Embryonic facial prominence (tissue), 1 donor: ENCODE measurements at regions not wholly inside any gene's neighbourhood (a gene's known extent, or its start where the extent isn't known, plus 50 kb on each side); places are given as distances from the start of the nearest gene placed in this dataset.

ENCODE experiments used
- DNase-seq: peaks from one replicate; pipeline ENCODE4 v3.0.0-alpha.2; 2016; ENCODE audit errors: extremely low spot score

- no peak for DNase-seq
These were observed 209.8 kb downstream of the BMP7 start for GRCh38 chr20:57056651-57057050.

DNA sequence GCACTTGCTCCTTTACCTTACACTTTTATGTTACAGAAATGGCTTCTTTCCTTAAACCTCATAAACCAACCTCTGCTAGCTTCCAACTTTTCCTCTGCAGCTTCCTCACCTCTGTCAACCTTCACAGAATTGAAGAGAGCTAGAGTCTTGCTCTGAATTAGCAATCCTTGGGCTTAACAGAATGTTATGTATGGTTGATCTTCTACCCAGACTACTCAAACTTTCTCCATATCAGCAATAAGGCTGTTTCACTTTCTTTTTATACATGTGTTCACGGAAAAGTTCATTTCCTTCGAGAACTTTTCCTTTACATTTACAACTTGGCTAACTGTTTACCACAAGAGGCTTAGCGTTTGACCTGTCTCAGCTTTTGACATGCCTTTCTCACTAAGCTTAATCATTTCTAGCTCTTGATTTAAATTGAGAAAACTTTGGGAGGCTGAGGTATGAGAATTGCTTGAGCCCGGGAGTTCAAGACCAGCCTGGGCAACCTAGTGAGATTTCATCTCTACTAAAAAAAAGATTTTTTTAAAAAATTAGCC is 207.3 kb downstream of the BMP7 start:
- DNase-seq, result no peak

- DNase-seq, result no peak
These were observed 205.9 kb downstream of the BMP7 start for GRCh38 chr20:57060407-57061050.

GRCh38 chr20:57061051-57061900 is 205.2 kb downstream of the BMP7 start:
- DNase-seq, result peak; percentile 32

DNA sequence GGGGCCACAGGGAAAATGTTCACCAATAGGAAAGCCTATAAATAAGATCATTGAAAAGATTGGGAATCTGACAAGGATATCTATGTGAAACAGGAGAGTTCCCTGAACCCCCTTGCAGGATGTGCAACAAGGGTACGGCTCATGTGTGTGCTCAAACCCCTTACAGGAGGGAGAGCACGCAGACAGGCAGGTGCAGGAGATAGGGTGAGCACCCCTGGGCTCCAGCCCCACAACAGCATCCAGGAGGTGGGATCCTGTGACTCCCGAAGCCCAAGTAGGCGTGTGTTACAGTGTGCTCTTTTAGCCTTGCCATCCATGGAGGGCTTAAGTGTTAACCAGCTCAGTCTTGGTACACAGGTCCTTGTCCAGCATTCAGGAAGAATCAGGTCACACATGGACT is 204.2 kb downstream of the BMP7 start:
- no peak for DNase-seq

DNA sequence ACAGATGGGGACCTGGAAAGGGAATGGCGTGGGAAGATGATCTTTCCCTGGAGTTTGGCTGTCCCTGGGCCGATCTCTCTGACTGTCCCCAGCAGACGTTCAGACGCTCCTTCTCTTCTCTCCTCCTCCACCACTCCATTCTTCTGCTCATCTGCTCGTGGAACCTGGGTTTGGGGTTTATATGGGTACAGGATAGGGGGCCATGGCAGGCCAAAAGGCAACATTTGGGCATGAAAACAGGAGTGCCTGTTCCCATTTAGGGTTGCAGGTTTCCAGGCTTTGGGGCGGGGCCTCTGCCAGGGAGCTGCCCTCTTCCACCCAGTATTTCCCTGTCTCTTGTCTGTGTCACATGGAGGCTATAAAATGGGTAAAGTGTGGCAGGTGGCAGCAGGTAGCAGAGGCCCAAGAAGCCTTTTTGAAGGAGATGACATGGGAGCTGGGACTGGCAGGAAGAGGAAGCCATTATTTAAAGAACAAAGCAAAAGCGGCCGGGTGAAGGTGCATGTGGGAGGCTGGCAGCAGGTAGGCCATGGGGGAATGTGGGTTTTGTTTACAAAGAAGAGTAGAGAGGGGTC is 203.7 kb downstream of the BMP7 start:
- no peak for DNase-seq

DNA sequence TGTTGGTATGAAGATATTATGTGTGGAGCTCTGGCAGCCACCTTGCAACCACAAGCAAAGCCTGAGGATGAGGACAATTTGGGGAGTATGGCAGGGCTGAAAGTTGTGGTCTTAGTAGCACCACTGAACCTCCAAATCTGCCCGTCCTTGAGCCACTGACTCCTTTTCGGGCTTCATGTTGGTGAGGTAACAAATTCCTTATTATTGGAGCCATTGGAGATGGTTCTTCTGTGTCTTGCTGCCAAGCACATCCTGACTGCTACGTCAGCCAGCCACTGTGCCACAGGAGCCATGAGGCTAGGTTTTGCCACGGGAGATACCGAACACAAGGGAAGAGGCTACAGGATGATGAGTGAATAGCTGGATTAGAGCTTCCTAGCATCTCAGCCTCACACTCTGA is 201.6 kb downstream of the BMP7 start:
- DNase-seq, result no peak

DNA sequence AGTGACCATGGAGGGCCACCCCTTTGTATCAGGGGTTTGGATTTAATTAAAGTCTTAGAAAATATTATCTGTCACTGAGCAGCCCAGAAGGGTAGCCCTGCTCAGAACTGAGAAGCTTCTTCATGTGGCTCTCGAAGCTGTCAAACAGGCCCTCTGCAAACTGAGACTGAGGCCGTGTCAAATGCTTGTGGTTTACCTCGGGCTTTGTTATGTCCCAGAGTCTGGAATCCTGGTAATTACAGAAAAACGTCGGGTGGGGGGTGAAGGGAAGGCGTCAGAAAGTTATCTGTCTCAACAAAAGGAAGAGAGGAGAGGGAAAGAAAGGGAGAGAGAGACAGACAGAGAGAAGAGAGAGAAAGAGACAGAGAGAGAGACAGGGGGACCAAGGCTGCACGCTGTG is 200.8 kb downstream of the BMP7 start:
- DNase-seq, result no peak

DNA sequence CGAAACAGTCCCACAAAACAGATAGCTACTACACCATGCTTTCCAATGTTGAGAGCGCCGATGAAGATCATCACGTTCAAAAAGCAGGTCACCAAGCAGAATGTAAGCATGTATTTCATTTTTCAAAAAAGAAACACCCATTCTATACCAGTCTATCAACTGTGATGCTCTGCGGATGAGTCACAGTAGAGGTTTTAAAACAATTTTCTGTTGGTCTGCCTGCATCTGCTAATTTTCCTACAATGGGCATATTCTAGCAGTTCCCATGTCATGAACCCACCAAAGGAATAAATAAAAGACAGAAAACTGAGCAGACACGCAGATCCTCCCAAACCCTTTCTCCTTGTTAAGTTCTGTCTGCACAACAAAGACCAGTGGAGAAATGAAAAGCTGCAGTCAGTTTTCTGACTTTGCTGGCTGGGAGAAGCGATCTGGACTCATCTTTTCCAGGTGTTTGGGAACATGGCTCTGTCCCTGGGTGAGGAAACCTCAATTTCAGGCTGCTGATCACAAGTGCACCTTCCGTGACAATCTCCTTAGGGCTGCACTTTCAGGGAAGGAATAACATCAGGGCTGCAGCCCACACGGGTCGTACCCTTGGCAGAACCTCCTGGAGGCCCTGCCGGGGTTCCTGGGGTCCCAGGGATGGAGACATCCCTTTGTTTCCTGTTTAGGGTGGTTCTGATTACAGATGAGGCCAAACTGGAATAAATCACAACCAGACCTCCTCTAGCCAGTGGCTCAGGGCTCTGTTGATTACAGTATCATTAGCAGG is 200.1 kb downstream of the BMP7 start:
- DNase-seq, result no peak

DNA sequence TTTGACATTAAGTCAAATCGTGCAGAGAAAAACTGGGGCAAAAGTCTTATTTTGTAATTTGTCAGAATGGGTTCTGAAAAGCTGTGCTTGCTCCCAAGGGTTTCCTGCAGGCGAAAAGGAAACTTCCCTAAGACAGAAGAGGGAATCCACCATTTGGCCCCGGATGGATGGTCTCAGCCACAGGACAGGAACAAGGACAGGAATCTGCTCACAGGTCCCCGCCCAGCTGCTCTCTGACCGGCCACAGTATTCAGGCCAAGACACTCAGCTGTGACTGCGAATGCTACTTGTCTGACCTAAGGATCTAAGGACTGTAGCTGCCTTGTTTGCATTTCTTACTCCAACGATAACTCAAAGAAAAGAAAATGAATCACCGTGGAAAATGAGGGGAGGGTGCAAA is 197.0 kb downstream of the BMP7 start:
- no peak for DNase-seq

- no peak for DNase-seq
These were observed 196.1 kb downstream of the BMP7 start for GRCh38 chr20:57070296-57070695.

- no peak for DNase-seq
These were observed 195.1 kb downstream of the BMP7 start for GRCh38 chr20:57071283-57071731.

GRCh38 chr20:57071954-57072583 is 194.4 kb downstream of the BMP7 start:
- DNase-seq, result no peak

DNA sequence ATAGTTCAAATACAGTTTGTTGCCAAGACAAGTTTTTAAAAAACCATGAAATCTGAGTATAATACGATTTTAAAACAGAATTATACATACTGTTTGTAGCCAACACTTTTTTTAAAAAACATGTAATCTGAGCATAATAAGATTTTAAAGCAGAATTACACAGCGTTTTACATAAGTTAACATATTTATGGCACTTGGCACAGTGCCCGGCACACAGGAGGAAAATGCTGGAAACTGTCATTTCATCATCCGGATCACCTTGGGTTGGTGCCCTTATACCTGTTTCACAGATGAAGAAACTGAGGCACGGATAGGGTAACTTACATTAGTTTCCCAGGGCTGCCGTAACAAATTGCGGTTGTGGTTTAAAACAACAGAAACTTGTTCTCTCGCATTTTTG is 193.0 kb downstream of the BMP7 start:
- no peak for DNase-seq

DNA sequence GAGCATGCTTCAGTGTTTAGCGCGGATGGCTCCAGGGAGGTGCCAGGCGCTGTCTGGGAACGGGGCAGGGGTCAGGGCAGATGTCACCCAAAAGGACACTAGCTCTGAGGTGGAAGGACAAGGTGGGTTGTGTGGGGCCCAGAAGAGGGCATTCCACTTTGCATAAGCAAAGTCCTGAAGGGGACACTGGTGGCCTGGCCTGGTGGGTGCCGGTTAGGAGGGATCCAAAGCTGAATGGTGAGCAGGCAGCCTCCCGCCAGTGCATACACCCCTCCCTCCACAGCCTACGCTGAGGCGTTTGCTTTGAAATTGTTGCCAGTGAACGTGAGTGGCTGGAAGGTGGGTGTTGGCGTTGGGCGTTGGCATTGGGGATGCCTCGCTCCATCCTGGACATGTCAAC is 192.1 kb downstream of the BMP7 start:
- no peak for DNase-seq

- no peak for DNase-seq
These were observed 191.3 kb downstream of the BMP7 start for GRCh38 chr20:57075181-57075580.

DNA sequence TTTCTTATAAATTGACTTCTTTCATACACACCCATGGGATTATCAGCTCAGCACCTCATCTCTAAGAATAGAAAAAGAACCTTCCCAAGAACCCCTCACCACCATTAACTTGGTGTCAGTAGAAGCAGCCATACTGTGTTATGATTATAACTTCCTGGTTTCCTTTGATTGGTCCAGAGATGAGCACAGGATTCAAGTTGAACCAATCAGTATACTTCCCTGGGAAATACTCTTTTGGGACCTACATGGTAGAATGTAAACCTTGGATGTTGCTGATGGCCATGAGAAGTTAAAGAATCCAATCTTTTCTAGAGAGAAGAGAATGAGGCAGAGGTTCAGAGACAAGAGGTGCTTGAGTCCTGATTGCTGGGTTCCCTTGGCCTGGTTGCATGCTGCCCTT is 190.8 kb downstream of the BMP7 start:
- DNase-seq, result no peak

DNA sequence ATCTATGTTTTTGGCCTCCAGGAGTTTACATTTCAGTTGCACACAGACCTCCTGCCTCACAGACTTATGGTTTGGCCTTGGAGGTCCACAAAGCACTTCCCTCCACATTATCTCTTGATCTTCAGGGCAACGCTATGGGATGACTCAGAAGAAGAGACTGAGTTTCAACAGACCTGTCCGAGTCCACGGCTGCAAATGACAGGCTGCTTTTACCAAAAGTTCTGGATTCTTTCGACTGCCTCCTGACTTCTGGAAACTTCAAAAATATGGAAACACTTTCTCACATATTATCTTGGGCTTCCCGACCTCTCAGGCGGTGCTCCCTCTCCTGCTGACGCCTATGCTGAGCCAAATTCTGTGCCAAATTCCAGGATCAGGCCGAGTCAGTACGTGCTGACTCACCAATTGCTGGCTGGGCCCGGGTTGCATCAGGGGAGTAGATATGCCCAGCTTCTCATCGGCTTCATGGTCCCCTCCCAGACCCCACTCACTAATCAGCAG is 190.2 kb downstream of the BMP7 start:
- no peak for DNase-seq

DNA sequence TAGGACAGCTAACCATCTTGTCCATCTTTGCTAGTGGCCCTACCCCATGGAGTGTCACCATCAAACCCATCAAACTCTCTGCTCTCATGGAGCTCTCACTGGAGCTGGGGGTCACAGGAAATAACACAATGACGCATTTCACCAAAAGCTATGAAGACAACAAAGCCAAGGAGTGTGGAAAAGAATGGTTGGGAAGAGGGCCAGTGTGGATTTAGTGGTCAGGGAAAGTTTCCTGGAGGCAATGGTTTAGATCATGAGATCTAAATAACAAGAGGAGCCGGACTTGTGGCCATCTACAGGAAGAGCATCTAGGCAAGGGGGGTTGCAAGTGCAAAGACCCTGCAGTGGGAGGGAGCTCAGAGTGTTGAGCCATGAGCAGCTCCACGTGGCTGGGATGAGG is 189.5 kb downstream of the BMP7 start:
- DNase-seq, result no peak

GRCh38 chr20:57078116-57078515 is 188.3 kb downstream of the BMP7 start:
- DNase-seq, result no peak
